A673 (cell line): ENCODE measurements at regions not wholly inside any gene's neighbourhood (a gene's known extent, or its start where the extent isn't known, plus 50 kb on each side); places are given as distances from the start of the nearest gene placed in this dataset.

Experiments used
- BruUV-seq: library from RNA; stranded (reverse); fragments of 400-500 nt; replicated peaks from 2 replicates; lab custom pipeline; 2021; lab: Mats Ljungman, UMichigan
- CTCF ChIA-PET: fragments of 300-600 bp; sonication (Branson Sonifier 250); formaldehyde crosslinking; loops from one replicate; lab custom pipeline; 2022; ENCODE audit warnings: antibody characterized with exemption; lab: Charles Lee
- POLR2A ChIA-PET: fragments of 300-600 bp; sonication (Branson Sonifier 250); formaldehyde crosslinking; loops from one replicate; lab custom pipeline; 2022; ENCODE audit warnings: antibody characterized with exemption; ENCODE audit not compliant: low non-redundant PET; lab: Charles Lee
- DNase-seq: peaks from one replicate; pipeline ENCODE4 v3.0.0-alpha.2; 2015; ENCODE audit warnings: low spot score
- H3K27ac ChIP-seq: fragments of 200-600 bp; sonication (generic); 2 replicates; pipeline ENCODE4 v1.5.1; 2016; ENCODE audit warnings: mixed run types, low read depth, mild to moderate bottlenecking, mixed read lengths, antibody characterized with exemption, low read length; ENCODE audit not compliant: poor library complexity, severe bottlenecking
- H3K27me3 ChIP-seq: fragments of 200-600 bp; sonication (generic); replicated peaks from 2 replicates; pipeline ENCODE4 v1.6.1; 2017; ENCODE audit warnings: mixed run types, low read depth, mild to moderate bottlenecking, mixed read lengths, antibody characterized with exemption, low read length; ENCODE audit not compliant: insufficient read depth, poor library complexity
- H3K36me3 ChIP-seq: fragments of 200-600 bp; sonication (generic); 2 replicates; pipeline ENCODE4 v1.6.1; 2016; ENCODE audit warnings: mixed run types, mild to moderate bottlenecking, mixed read lengths, antibody characterized with exemption, low read length; ENCODE audit not compliant: insufficient read depth, poor library complexity, severe bottlenecking
- H3K4me1 ChIP-seq: fragments of 200-600 bp; sonication (generic); 2 replicates; pipeline ENCODE4 v1.6.1; 2017; ENCODE audit warnings: mixed run types, mild to moderate bottlenecking, mixed read lengths, antibody characterized with exemption, low read length; ENCODE audit not compliant: insufficient read depth, poor library complexity, severe bottlenecking
- H3K4me3 ChIP-seq: fragments of 200-600 bp; sonication (generic); 2 replicates; pipeline ENCODE4 v1.5.1; 2016; ENCODE audit warnings: low read depth, mixed run types, mild to moderate bottlenecking, mixed read lengths, low read length; ENCODE audit not compliant: poor library complexity, severe bottlenecking
- H3K9me3 ChIP-seq: fragments of 200-600 bp; sonication (generic); 2 replicates; pipeline ENCODE4 v1.6.1; 2016; ENCODE audit warnings: mixed run types, low read depth, mild to moderate bottlenecking, mixed read lengths, antibody characterized with exemption, low read length; ENCODE audit not compliant: poor library complexity, severe bottlenecking
- EZH2 ChIP-seq: fragments of 200-600 bp; sonication (generic); IDR thresholded peaks from 2 replicates; pipeline ENCODE4 v1.6.1; 2017; ENCODE audit warnings: borderline replicate concordance, low read depth, mild to moderate bottlenecking, mixed read lengths, antibody characterized with exemption, low read length; ENCODE audit not compliant: poor library complexity, severe bottlenecking
- intact Hi-C: fragments of 100-400 bp; cut with micrococcal nuclease; formaldehyde crosslinking; loops from one replicate; pipeline ENCODE4 v1.10.0; 2022; ENCODE audit not compliant: unreplicated experiment
- TF ChIP-seq, protein P1 (sequence below): fragments of 300-800, 200-600 bp; sonication (generic); conservative IDR thresholded peaks from 2 replicates; pipeline ENCODE4 v1.5.1; 2017; ENCODE audit warnings: low read depth, mild to moderate bottlenecking, antibody characterized with exemption, low read length, moderate library complexity, mixed read lengths

DNA sequence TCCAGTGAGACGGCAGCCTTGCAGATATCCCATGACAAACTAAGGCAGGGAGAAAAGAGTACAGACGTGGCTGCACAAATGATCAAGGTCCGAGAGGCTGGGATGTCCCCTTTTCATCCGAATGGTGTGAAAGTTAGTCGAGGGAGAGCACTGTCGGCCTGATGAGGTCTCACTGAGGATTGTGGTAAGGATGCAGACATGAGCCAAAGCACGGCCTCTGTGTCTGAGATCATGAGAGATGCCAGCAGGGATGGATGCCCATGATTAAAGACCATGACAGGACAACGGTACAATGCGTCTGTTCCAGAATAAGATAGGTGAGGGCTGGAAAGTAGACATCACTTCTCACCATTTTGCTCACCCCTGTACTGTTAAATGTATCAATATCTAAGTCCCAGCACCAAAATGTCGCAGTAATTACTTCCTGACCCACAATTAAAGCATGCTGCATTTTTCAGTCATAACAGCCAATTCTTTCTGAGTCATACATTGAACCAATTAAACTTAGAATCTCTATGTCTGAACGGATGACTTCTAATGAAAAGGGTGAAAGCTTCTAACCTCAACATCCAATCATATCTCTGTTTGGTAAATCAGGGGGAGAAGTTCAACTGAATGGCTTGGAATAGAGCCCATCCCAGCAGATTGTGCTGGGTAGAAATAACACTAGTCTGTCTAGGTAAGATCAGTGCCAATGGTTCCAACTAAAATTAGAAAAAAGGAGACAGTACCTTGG is 249.6 kb upstream of the SOX5 start:
- peak; percentile 57 for DNase-seq
- no peak overlapping the region for H3K27ac ChIP-seq
- peaks cover 4% of the 10 kb centered on the region for H3K9me3 ChIP-seq
- CTCF ChIA-PET: no interaction called here
- TF ChIP-seq, protein P1, sequence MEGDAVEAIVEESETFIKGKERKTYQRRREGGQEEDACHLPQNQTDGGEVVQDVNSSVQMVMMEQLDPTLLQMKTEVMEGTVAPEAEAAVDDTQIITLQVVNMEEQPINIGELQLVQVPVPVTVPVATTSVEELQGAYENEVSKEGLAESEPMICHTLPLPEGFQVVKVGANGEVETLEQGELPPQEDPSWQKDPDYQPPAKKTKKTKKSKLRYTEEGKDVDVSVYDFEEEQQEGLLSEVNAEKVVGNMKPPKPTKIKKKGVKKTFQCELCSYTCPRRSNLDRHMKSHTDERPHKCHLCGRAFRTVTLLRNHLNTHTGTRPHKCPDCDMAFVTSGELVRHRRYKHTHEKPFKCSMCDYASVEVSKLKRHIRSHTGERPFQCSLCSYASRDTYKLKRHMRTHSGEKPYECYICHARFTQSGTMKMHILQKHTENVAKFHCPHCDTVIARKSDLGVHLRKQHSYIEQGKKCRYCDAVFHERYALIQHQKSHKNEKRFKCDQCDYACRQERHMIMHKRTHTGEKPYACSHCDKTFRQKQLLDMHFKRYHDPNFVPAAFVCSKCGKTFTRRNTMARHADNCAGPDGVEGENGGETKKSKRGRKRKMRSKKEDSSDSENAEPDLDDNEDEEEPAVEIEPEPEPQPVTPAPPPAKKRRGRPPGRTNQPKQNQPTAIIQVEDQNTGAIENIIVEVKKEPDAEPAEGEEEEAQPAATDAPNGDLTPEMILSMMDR: no peak
- TF ChIP-seq EZH2: no peak
- POLR2A ChIA-PET: no interaction called here
- H3K36me3 ChIP-seq: no peaks in the 10 kb centered on the region
- intact Hi-C loops: no loop called here
- peaks cover 14% of the 10 kb centered on the region for H3K4me1 ChIP-seq
- no peak overlapping the region for H3K4me3 ChIP-seq
- no TSS peak for BruUV-seq
- H3K27me3 ChIP-seq: no peaks in the 10 kb centered on the region

DNA sequence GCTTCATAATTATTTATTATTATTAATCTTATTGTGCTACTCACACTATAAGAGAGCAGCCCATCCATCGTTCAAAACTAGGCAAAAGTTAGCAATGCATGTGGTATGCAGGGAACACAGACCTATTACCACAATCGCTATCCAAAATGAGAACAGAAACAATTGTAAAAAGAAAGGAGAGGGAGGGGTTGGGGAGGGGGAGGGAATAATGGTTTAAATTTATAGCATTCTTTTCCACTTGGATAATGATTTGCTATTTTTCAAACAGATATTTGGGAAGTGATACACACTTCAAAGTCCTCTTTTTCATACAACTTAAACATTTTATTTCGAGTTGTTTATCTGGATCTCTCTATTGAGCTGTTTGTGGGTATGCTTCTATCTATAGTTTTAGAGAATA is 248.6 kb upstream of the SOX5 start:
- DNase-seq: no peak
- Histone ChIP-seq H3K36me3 (no peaks in the 10 kb centered on the region), H3K27me3 (no peaks in the 10 kb centered on the region), H3K9me3 (peaks cover under 1% of the 10 kb centered on the region), H3K27ac (no peak overlapping the region), H3K4me3 (no peak overlapping the region), H3K4me1 (peaks cover 14% of the 10 kb centered on the region)
- ChIA-PET CTCF (no interaction called here), POLR2A (no interaction called here)
- TF ChIP-seq, protein P1: no peak
- TF ChIP-seq EZH2: no peak
- intact Hi-C loops: no loop called here
- BruUV-seq: no TSS peak

DNA sequence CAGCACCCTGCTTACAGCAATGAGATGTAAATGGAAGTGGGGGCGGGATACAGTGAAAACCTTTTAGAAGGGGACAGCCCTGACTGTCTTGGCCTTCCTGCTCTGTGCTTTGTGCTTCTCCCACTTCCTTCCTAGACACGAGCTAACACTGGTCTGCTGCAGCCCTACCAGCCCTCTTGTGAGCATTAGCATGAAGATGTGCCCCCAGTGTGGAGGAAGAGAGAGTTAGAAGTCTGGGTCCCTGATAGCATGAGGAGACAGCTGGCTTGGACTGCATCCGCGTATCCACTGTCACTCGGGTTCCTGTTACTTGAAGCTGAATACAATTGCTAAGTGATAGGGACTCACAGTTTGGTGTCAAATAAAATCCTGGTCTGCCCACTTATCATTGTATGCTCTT is 248.1 kb upstream of the SOX5 start:
- H3K27ac ChIP-seq: no peak overlapping the region

More for the DNA sequence above, 248.1 kb upstream of the SOX5 start:
- POLR2A ChIA-PET: no interaction called here
- no peaks in the 10 kb centered on the region for H3K9me3 ChIP-seq
- no peaks in the 10 kb centered on the region for H3K36me3 ChIP-seq
- H3K4me3 ChIP-seq: no peak overlapping the region
- no TSS peak for BruUV-seq
- DNase-seq: peak; percentile 36
- no peak for TF ChIP-seq EZH2
- TF ChIP-seq, protein P1: no peak
- CTCF ChIA-PET: no interaction called here
- intact Hi-C loops: no loop called here
- H3K4me1 ChIP-seq: peaks cover 14% of the 10 kb centered on the region
- no peaks in the 10 kb centered on the region for H3K27me3 ChIP-seq
